Stimulated activated naive CD8-positive, alpha-beta T cell treated with anti-CD3 and anti-CD28 coated beads, Interleukin-15, Interleukin-2, amounts not matched to agents 100 ng/mL and 50 ng/mL, for 24 hours (primary cell): ENCODE measurements at regions not wholly inside any gene's neighbourhood (a gene's known extent, or its start where the extent isn't known, plus 50 kb on each side); places are given as distances from the start of the nearest gene placed in this dataset.

ENCODE experiments used
- H3K27ac Mint-ChIP-seq: one replicate; pipeline ENCODE4 v1.8.0; 2021; ENCODE audit warnings: mild to moderate bottlenecking, mixed read lengths
- H3K27me3 Mint-ChIP-seq: one replicate; pipeline ENCODE4 v1.8.0; 2021; ENCODE audit warnings: mixed read lengths
- H3K36me3 Mint-ChIP-seq: one replicate; pipeline ENCODE4 v1.8.0; 2021; ENCODE audit warnings: low read depth, mixed read lengths
- H3K4me1 Mint-ChIP-seq: one replicate; pipeline ENCODE4 v1.8.0; 2021; ENCODE audit warnings: low read depth, mixed read lengths
- H3K4me3 Mint-ChIP-seq: one replicate; pipeline ENCODE4 v1.8.0; 2021; ENCODE audit warnings: mild to moderate bottlenecking, mixed read lengths
- H3K9me3 Mint-ChIP-seq: one replicate; pipeline ENCODE4 v1.8.0; 2021; ENCODE audit warnings: mixed read lengths

DNA sequence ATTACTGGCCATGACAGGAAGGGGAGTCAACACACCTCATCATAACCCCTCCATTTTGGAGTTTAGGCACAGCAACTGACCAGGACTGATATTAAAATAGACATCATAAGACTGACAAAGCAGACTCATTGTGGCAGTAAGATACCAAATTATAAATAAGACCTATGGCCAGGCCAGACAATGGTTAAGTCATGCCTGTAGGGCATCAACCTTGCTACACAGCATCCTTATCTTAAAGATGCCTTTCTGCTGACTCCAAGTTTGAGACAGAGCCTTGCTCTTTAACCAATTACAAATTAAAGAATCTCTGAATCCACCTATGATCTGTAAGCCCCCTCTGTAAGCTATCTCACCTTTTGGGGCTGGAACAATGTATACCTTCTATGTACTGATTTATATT, 65.5 kb downstream of the VCX2 start:
- no peak overlapping the region for H3K4me3 Mint-ChIP-seq
- peaks cover 6% of the 10 kb centered on the region for H3K9me3 Mint-ChIP-seq
- no peak overlapping the region for H3K27ac Mint-ChIP-seq
- no peaks in the 10 kb centered on the region for H3K27me3 Mint-ChIP-seq
- no peaks in the 10 kb centered on the region for H3K36me3 Mint-ChIP-seq
- no peaks in the 10 kb centered on the region for H3K4me1 Mint-ChIP-seq

DNA sequence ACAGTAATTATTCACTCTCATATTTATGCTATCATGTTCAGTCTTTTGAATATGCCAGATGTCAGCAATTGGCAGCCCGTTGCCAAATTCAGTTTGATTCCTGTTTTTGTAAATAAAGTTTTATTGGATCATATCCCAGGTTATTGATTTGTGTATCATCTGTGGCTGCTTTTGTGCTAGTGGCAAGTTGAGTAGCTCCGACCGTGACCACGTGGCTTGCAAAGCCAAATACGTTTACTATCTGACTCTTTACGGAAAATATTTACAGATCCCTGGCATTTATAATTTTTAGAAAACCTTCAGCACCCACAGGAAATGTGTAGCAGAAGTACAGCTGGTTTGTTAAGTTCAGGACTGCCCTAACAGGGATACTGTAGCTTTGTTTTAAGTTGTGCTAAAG, 67.4 kb downstream of the VCX2 start:
- Mint-ChIP-seq H3K27me3 (no peaks in the 10 kb centered on the region), H3K36me3 (no peaks in the 10 kb centered on the region), H3K4me3 (no peak overlapping the region), H3K4me1 (no peaks in the 10 kb centered on the region), H3K9me3 (peaks cover under 1% of the 10 kb centered on the region), H3K27ac (no peak overlapping the region)

DNA sequence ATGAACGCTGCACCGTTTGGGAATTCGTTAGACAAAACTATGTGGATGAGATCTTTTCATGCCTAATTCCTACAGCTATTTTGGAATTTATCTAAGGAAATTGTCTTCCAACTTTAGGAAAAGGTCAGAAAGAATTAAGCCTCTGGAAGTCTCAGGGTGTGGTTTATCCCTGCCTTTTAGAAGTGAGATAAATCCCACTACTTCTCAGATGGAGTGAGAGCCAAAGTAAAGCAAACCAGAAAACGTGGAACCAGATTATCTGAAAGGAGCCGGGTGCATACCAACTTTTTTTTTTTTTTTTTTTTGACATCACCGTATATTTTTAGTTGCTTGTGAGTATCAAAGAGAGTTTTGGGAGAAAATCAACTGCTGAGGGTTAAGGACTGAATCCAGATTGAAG, 79.6 kb downstream of the VCX2 start:
- H3K9me3 Mint-ChIP-seq: no peaks in the 10 kb centered on the region
- H3K27ac Mint-ChIP-seq: no peak overlapping the region
- H3K36me3 Mint-ChIP-seq: no peaks in the 10 kb centered on the region
- H3K4me3 Mint-ChIP-seq: no peak overlapping the region
- H3K4me1 Mint-ChIP-seq: no peaks in the 10 kb centered on the region
- H3K27me3 Mint-ChIP-seq: no peaks in the 10 kb centered on the region

DNA sequence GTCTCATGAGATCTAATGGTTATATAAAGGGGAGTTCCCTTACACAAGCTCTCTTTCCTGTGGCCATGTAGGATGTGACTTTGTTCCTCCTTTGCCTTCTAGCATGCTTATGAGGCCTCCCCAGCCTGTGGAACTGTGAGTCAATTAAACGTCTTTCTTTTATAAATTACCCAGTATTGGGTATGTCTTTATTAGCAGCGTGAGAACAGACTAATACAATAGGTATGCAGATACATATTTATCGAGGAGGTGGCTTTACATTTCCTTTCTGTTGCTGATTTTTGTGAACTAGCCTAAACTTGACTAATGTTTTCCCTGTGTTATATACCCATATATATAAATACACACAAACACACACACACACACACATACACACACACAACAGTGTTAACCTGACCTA, 80.2 kb downstream of the VCX2 start:
- no peak overlapping the region for H3K27ac Mint-ChIP-seq
- H3K4me1 Mint-ChIP-seq: no peaks in the 10 kb centered on the region
- no peaks in the 10 kb centered on the region for H3K36me3 Mint-ChIP-seq
- H3K9me3 Mint-ChIP-seq: no peaks in the 10 kb centered on the region
- H3K4me3 Mint-ChIP-seq: no peak overlapping the region
- H3K27me3 Mint-ChIP-seq: no peaks in the 10 kb centered on the region

DNA sequence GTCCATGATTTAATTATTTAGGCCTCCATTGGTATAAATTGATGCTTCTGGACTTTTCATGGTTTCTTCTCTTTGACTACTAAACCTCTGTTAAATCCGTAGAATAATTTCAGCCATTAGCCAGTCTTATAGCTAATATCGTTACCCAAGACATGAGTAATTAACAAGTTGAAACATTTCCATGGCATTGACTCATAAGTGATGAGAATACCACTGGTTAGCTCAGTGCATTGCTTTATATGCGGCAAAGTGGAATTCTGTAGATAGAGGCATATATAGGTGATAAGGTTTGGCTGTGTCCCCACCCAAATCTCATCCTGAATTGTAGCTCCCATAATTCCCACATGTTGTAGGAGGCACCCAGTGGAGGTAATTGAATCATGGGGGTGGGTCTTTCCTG, 80.6 kb downstream of the VCX2 start:
- H3K27me3 Mint-ChIP-seq: no peaks in the 10 kb centered on the region
- H3K4me3 Mint-ChIP-seq: no peak overlapping the region
- H3K4me1 Mint-ChIP-seq: no peaks in the 10 kb centered on the region
- H3K27ac Mint-ChIP-seq: no peak overlapping the region
- no peaks in the 10 kb centered on the region for H3K36me3 Mint-ChIP-seq
- no peaks in the 10 kb centered on the region for H3K9me3 Mint-ChIP-seq

DNA sequence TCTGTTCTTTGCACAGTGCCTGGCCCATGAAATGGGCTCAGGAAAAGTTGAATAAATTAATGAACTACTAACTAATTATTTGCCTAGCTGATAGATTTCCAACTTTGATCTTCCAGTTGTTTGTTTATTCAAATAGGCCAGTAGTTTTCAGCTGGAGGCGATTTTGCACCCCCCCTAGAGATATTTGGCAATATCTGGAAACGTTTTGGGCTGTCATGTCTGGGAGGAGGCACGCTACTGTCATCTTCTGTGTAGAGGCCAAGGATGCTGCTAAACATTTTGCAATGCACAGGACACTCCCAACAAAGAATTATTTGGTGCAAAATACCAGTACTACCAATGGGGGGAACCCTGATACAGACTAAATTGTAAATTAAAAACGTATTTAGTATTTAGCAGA, 81.9 kb downstream of the VCX2 start:
- Mint-ChIP-seq H3K4me3 (no peak overlapping the region), H3K36me3 (no peaks in the 10 kb centered on the region), H3K9me3 (no peaks in the 10 kb centered on the region), H3K27ac (no peak overlapping the region), H3K27me3 (no peaks in the 10 kb centered on the region), H3K4me1 (no peaks in the 10 kb centered on the region)

DNA sequence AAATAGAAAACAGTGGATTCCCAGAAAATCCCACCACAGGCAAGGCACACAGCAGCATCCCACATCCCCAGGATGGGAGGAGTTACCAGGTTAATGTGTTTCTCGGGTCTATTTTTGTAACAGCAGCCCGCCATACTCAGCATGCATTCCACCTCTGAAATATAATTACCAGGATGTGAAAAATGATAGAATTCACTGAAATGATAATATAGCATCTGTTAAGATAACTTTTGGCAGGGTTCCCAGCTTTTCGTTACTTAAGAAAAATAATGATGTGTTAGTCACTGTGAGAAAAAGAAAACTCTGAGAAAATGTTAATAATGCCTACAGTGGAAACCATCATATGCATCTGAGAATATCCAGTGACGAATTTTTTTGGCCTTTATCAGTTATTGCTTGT, 87.1 kb downstream of the VCX2 start:
- Mint-ChIP-seq H3K27ac (no peak overlapping the region), H3K9me3 (no peaks in the 10 kb centered on the region), H3K27me3 (no peaks in the 10 kb centered on the region), H3K4me3 (no peak overlapping the region), H3K4me1 (no peaks in the 10 kb centered on the region), H3K36me3 (no peaks in the 10 kb centered on the region)

DNA sequence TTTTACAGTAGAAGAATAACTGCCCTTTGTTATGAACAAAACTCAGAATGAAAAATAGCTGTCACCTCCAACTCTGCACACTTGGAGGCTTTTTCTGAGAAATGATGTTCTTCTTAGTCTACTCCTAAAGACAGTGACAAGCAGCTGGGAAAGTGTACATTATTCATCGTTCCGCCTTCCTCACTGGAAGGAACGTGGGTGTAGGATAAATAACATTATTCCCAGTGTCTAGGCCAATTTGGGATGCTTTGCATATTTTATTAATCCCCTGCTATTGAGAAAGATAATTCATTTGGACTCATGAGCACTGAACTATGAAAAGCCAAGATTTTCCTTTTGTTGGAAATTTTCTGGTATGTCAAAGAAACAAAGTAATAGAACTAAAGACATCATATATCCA, 87.8 kb downstream of the VCX2 start:
- Mint-ChIP-seq H3K27ac (no peak overlapping the region), H3K27me3 (no peaks in the 10 kb centered on the region), H3K4me1 (no peaks in the 10 kb centered on the region), H3K9me3 (no peaks in the 10 kb centered on the region), H3K4me3 (no peak overlapping the region), H3K36me3 (no peaks in the 10 kb centered on the region)

DNA sequence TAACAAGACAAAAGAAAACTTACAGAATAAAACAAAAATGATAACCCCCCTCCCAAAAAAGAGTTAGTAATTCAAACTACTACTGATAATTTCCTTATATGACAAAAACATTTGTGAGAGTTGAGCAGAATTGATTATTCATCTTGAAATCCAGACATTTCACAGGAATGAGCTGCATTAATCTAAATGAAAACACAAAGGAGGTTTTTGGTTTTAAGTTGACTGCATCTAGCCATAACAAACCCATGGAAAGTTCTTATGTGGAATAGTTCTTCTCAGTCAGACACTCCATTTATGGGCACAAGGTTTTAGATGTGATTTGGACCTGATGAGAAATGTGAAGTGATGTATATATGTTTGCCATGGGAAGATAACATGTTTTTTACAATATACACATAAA, 95.4 kb downstream of the VCX2 start:
- no peaks in the 10 kb centered on the region for H3K4me1 Mint-ChIP-seq
- no peaks in the 10 kb centered on the region for H3K27me3 Mint-ChIP-seq

DNA sequence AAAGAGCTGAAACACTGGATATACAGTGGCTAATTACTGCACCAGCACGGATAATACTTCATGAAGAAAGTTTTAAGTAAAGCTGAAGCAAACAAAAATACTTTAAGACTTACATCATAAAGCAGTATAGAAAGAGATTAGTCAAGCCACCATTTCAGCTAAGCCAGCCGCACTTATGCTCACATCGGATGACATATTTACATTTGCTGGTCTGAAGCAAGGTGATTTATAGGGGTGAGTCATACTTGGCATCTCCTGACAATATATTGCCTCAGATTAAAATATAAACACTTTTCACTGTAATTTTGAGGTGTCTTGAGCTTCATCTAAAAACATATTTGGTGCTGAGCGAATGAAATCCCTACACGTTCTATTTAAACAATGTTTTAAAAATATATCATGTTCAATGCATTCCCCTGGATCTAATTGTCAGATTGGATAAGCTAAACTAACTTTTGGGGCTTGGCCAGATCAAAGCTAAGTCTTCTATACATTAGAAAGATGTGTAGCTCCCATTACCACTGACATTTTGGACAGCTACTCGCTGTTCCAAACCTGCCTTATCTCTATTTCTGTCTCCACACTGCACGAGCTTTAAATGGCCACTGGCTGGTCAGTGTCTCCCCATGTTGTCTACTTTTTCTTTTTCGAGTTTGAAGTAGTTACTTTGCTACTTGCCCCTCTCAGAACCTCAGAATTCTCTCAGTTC, 103.2 kb downstream of the VCX2 start:
- no peaks in the 10 kb centered on the region for H3K4me1 Mint-ChIP-seq
- H3K27me3 Mint-ChIP-seq: no peaks in the 10 kb centered on the region
- H3K36me3 Mint-ChIP-seq: no peaks in the 10 kb centered on the region
- no peak overlapping the region for H3K4me3 Mint-ChIP-seq
- H3K9me3 Mint-ChIP-seq: no peaks in the 10 kb centered on the region
- no peak overlapping the region for H3K27ac Mint-ChIP-seq

More for the DNA sequence above, 95.4 kb downstream of the VCX2 start:
- H3K36me3 Mint-ChIP-seq: no peaks in the 10 kb centered on the region
- no peak overlapping the region for H3K4me3 Mint-ChIP-seq
- no peak overlapping the region for H3K27ac Mint-ChIP-seq
- H3K9me3 Mint-ChIP-seq: no peaks in the 10 kb centered on the region

DNA sequence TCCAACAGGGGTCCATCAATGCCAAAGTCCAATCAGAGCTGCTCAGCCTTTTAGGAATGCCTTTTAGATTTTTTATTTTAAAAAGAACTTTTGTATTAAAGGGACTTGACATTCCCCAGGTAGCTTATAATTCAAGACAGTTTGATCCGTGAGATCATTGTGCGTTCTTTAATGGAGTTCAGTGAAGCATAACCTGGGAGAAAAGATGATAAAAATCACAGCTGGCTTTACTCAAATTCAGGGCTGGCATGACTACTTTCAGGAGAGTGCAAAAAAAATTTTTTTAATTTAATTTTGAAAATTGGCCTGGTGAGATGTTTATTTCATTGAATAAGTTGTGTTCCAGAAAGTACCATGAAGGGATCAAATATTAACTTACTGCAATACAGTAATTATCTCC, 118.2 kb downstream of the VCX2 start:
- Mint-ChIP-seq H3K27ac (no peak overlapping the region), H3K36me3 (no peaks in the 10 kb centered on the region), H3K9me3 (no peaks in the 10 kb centered on the region), H3K27me3 (no peaks in the 10 kb centered on the region), H3K4me1 (no peaks in the 10 kb centered on the region), H3K4me3 (no peak overlapping the region)

DNA sequence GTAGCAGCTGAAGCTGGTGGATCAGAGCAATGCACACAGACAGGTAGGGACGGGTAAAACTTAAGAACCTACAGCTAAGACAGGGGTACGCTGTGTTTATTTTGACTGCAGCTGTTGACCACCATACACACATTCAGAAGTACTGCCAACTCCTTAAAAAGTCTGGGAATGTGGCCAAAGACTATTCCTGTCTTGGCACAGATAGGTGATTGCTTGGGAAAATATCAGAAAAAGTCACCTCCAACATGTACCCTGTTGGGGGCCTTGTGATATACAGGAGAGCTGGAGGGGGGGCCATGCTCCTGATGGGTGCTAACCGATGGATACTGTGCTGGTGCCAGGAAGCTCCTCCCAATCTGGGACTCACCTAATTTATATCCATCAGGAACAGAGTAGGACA, 121.2 kb downstream of the VCX2 start:
- Mint-ChIP-seq H3K4me3 (no peak overlapping the region), H3K4me1 (no peaks in the 10 kb centered on the region), H3K9me3 (no peaks in the 10 kb centered on the region), H3K36me3 (no peaks in the 10 kb centered on the region), H3K27me3 (no peaks in the 10 kb centered on the region), H3K27ac (no peak overlapping the region)

DNA sequence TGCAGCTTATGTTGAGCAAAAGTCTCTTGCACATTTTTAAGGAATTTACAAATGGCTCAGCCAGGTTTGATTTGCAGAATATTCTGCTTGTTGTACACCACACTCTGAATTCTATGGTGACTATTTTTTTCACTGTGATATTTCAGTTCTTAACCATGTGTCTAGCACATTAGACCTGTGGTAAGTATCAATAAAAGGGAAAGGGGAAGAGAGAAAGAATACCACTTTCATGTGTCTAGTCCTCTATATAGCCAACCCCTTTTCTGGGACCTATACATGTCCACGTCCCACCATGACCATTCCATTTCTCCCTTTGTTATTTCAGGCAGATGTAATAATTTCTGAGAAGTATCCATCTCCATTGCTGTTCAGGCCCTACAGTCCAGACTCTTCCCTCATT, 121.3 kb upstream of the PNPLA4 start:
- Mint-ChIP-seq H3K27ac (no peak overlapping the region), H3K36me3 (no peaks in the 10 kb centered on the region), H3K4me1 (no peaks in the 10 kb centered on the region), H3K9me3 (peaks cover 5% of the 10 kb centered on the region), H3K27me3 (no peaks in the 10 kb centered on the region), H3K4me3 (no peak overlapping the region)

DNA sequence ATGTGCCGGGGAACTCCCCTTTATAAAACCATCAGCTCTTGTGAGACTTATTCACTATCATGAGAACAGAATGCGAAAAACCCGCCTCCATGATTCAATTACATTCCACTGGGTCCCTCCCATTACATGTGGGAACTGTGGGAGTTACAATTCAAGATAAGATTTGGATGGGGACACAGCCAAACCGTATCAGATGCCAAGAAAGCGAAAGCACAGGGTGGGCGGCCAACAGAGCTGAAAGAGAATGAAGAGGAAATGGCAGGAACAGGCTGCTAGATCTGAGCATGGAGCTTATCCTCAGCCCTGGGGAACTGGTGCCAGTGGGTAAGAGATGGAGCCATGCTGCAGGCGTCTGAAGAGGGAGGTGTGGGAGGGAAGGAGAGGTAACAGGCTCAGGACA, 117.7 kb upstream of the PNPLA4 start:
- H3K27me3 Mint-ChIP-seq: no peaks in the 10 kb centered on the region
- H3K4me1 Mint-ChIP-seq: no peaks in the 10 kb centered on the region
- no peaks in the 10 kb centered on the region for H3K36me3 Mint-ChIP-seq
- no peak overlapping the region for H3K4me3 Mint-ChIP-seq
- peaks cover 7% of the 10 kb centered on the region for H3K9me3 Mint-ChIP-seq
- H3K27ac Mint-ChIP-seq: no peak overlapping the region

DNA sequence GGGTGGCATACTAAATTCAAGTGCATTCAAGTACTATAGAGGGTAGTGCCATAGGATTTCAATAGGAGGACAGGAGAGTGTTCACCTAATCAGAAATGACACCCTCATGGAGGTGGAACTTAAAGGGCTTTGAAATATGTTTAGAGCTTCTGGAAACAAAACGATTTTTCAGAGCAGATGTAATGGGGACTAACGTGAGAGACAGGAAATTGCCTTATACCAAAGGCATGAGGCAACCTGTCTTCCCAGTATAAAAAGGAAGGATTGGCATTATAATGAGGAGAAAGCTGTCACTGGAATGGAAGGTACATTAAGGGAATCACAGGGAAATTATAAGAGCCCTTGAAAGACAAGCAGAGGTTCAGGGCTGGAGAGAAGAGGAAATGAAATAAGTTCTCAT, 116.3 kb upstream of the PNPLA4 start:
- H3K27ac Mint-ChIP-seq: no peak overlapping the region
- no peaks in the 10 kb centered on the region for H3K27me3 Mint-ChIP-seq
- H3K9me3 Mint-ChIP-seq: peaks cover 7% of the 10 kb centered on the region
- H3K4me3 Mint-ChIP-seq: no peak overlapping the region
- peaks cover 2% of the 10 kb centered on the region for H3K4me1 Mint-ChIP-seq
- no peaks in the 10 kb centered on the region for H3K36me3 Mint-ChIP-seq

DNA sequence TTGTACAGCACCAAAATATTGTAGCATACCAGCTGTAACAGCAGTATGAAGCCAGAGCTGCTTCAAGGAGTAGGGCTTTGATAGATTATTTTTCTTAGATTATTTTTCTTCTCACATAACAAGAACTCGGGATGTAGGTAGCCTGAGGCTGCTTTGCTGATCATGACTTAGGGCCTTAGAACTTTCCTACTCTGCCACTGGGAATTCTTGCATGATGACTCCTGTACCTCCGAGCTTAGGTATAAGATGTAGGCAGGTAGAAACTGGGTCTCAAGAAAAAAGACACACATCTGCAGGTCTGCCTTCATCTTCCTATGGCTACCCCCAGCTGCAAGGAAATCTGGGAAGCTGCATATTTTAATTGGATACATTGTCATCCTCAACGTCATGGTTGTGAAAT, 115.9 kb upstream of the PNPLA4 start:
- Mint-ChIP-seq H3K36me3 (no peaks in the 10 kb centered on the region), H3K4me1 (peaks cover 5% of the 10 kb centered on the region), H3K27me3 (no peaks in the 10 kb centered on the region), H3K9me3 (peaks cover 7% of the 10 kb centered on the region), H3K27ac (no peak overlapping the region), H3K4me3 (no peak overlapping the region)
